Suprapubic skin (tissue), 4 donors: ENCODE measurements at regions not wholly inside any gene's neighbourhood (a gene's known extent, or its start where the extent isn't known, plus 50 kb on each side); places are given as distances from the start of the nearest gene placed in this dataset.

Experiments used
- DNase-seq, 2 donors: peaks; one replicate each; pipeline ENCODE4 v3.0.0-alpha.2; 2019; ENCODE audit warnings: low spot score in 2 of 2
- H3K27ac ChIP-seq: fragments of 200-600 bp; sonication (generic); one replicate; pipeline ENCODE4 v1.5.1; 2019
- H3K27me3 ChIP-seq: fragments of 200-600 bp; sonication (generic); one replicate; pipeline ENCODE4 v1.5.1; 2019
- H3K36me3 ChIP-seq: fragments of 200-600 bp; sonication (generic); one replicate; pipeline ENCODE4 v1.5.1; 2019
- H3K4me1 ChIP-seq: fragments of 200-600 bp; sonication (generic); one replicate; pipeline ENCODE4 v1.5.1; 2019
- H3K4me3 ChIP-seq: fragments of 200-600 bp; sonication (generic); one replicate; pipeline ENCODE4 v1.5.1; 2019; ENCODE audit warnings: mild to moderate bottlenecking
- H3K9me3 ChIP-seq: fragments of 200-600 bp; sonication (generic); one replicate; pipeline ENCODE4 v1.5.1; 2019
- EP300 ChIP-seq: sonication (generic); formaldehyde crosslinking; IDR thresholded peaks from one replicate; pipeline ENCODE4 v1.6.1; 2017; ENCODE audit warnings: antibody characterized with exemption
- POLR2A ChIP-seq, 2 donors: fragments of 450-650 bp; IDR thresholded peaks; one replicate each; pipeline ENCODE4 v1.6.1; 2017; ENCODE audit warnings: antibody characterized with exemption in 2 of 2, mild to moderate bottlenecking in 2 of 2, moderate library complexity in 2 of 2
- POLR2AphosphoS5 ChIP-seq, 3 donors: sonication (generic); formaldehyde crosslinking; IDR thresholded peaks; one replicate each; pipeline ENCODE4 v1.6.1; 2017; ENCODE audit warnings: antibody characterized with exemption in 3 of 3
- WGBS: methylation state at CpG from one replicate; pipeline ENCODE4 v1.1.5; 2018; 5-methylcytosine and 5-hydroxymethylcytosine counted together
- TF ChIP-seq, protein P1 (sequence below), 2 donors: fragments of 200-600 bp in 1 of 2; fragments of 450-650 bp in 1 of 2; sonication (generic) in 1 of 2; IDR thresholded peaks; one replicate each; pipeline ENCODE4 v1.5.1; 2016 to 2019; ENCODE audit warnings: antibody characterized with exemption in 2 of 2, mild to moderate bottlenecking in 1 of 2, moderate library complexity in 1 of 2

DNA sequence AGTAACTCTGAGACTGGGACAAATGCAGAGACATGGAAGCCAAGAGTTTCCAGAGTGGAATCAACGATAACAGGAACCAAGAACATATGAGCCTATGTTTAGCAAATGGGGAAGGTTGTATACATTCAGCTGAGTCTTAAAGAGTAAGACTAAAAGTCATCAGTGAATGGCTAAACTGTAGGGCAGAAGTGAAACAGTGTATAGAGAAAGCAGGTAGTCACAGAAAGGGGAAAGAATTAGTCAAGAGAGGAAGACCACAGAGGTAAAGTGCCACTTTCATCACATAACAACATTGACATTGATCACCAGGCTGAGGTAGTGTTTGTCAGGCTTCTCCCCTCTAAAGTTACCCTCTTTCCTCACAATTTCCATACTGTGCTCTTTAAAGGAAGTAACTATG is 306.5 kb upstream of the SPTLC3 start:
- Histone ChIP-seq H3K27ac (no peak overlapping the region), H3K36me3 (no peaks in the 10 kb centered on the region), H3K27me3 (no peaks in the 10 kb centered on the region), H3K9me3 (no peaks in the 10 kb centered on the region), H3K4me3 (no peak overlapping the region), H3K4me1 (no peaks in the 10 kb centered on the region)
- 74% methylated on average over 1 of the region's 1 CpG for WGBS
- TF ChIP-seq POLR2AphosphoS5 (IDR thresholded peaks at IDR 0.05) (no peak), EP300 (no peak), POLR2A (IDR thresholded peaks at IDR 0.05) (no peak)
- TF ChIP-seq, protein P1, sequence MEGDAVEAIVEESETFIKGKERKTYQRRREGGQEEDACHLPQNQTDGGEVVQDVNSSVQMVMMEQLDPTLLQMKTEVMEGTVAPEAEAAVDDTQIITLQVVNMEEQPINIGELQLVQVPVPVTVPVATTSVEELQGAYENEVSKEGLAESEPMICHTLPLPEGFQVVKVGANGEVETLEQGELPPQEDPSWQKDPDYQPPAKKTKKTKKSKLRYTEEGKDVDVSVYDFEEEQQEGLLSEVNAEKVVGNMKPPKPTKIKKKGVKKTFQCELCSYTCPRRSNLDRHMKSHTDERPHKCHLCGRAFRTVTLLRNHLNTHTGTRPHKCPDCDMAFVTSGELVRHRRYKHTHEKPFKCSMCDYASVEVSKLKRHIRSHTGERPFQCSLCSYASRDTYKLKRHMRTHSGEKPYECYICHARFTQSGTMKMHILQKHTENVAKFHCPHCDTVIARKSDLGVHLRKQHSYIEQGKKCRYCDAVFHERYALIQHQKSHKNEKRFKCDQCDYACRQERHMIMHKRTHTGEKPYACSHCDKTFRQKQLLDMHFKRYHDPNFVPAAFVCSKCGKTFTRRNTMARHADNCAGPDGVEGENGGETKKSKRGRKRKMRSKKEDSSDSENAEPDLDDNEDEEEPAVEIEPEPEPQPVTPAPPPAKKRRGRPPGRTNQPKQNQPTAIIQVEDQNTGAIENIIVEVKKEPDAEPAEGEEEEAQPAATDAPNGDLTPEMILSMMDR (IDR thresholded peaks at IDR 0.05): no peak
- no peak for DNase-seq

DNA sequence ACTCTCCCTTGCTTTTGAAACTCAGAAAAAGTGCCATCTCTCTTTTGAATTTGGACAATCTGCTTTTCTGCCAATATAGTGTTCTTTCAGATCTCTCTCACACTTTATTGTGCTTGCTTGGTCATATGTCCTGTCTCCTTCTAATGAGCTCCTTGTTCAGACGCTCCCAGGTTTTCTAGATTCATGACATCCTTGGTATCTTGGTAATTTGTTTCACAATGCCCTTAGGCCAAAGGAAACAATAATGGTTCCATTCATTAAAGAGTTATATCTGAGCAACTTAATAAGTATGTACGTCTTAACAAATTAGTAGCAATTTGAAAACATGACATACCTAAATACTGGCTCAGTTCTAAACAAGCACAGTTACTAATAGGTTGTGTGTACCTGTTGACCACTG is 293.4 kb upstream of the SPTLC3 start:
- WGBS: 42% methylated on average over 2 of the region's 2 CpGs
- no peaks in the 10 kb centered on the region for H3K27me3 ChIP-seq
- no peak overlapping the region for H3K4me3 ChIP-seq
- no peak overlapping the region for H3K27ac ChIP-seq
- H3K4me1 ChIP-seq: no peaks in the 10 kb centered on the region
- no peak for DNase-seq
- H3K36me3 ChIP-seq: no peaks in the 10 kb centered on the region
- no peaks in the 10 kb centered on the region for H3K9me3 ChIP-seq
- no peak for TF ChIP-seq POLR2A (IDR thresholded peaks at IDR 0.05)
- TF ChIP-seq EP300: no peak
- TF ChIP-seq POLR2AphosphoS5 (IDR thresholded peaks at IDR 0.05): no peak
- TF ChIP-seq, protein P1 (IDR thresholded peaks at IDR 0.05): no peak

DNA sequence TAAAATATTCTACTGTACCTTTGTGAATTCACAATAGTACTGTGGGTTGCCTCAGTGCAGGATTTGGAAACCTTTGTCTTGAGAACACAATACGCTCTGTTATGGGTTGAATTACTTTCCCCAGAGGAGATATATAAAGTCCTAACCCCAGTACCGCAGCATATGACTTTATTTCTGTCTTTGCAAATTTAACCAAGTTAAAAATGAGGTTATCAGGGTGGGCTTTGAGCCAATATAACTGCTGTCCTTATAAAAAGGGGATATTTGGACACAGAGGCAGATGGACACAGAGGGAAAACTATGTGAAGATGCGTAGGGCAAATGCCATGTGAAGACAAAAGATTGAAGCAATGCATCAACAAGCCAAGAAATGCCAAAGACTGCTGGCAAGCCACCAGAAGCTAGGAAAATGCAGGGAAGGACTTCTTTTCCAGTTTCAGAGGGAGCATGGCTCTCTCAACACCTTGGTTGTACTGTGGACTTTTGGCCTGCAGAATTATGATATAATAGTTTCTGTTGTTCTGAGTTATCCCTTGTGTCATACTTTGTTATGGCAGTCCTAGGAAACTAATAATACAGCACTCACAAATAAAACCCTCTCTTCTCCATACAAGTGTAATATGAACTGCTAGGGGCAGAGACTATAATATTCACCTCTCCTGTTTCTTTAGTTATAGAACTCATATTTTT is 292.6 kb upstream of the SPTLC3 start:
- DNase-seq: no peak
- H3K27me3 ChIP-seq: no peaks in the 10 kb centered on the region
- H3K9me3 ChIP-seq: no peaks in the 10 kb centered on the region
- no peaks in the 10 kb centered on the region for H3K36me3 ChIP-seq
- H3K4me3 ChIP-seq: no peak overlapping the region
- no peak overlapping the region for H3K27ac ChIP-seq
- WGBS: 83% methylated on average over 3 of the region's 3 CpGs
- no peak for TF ChIP-seq EP300
- TF ChIP-seq, protein P1 (IDR thresholded peaks at IDR 0.05): no peak
- H3K4me1 ChIP-seq: no peaks in the 10 kb centered on the region

DNA sequence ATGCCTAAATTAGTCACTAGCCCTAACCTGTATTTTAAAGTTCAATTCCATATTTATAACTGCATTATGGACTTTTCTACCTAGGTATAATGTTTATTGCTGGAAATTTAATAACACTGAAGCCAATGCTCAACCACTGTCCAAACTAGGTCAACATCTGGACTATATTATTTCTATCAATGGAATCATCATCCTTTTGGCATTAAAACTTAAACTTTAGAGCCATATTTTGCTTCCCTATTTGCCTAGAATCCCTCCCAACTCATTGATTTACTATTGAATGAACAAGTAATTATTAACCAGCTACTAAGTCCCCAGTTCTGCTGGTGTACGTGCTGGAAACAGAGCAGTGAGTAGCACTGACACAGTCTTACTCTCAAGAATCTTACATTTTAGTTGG is 291.7 kb upstream of the SPTLC3 start:
- 84% methylated on average over 1 of the region's 1 CpG for WGBS
- H3K4me1 ChIP-seq: no peaks in the 10 kb centered on the region
- TF ChIP-seq POLR2A (IDR thresholded peaks at IDR 0.05): no peak
- no peak for TF ChIP-seq POLR2AphosphoS5 (IDR thresholded peaks at IDR 0.05)
- TF ChIP-seq EP300: no peak
- TF ChIP-seq, protein P1 (IDR thresholded peaks at IDR 0.05): no peak
- H3K9me3 ChIP-seq: no peaks in the 10 kb centered on the region
- no peak overlapping the region for H3K27ac ChIP-seq
- DNase-seq: no peak
- no peaks in the 10 kb centered on the region for H3K27me3 ChIP-seq
- no peaks in the 10 kb centered on the region for H3K36me3 ChIP-seq
- H3K4me3 ChIP-seq: no peak overlapping the region

DNA sequence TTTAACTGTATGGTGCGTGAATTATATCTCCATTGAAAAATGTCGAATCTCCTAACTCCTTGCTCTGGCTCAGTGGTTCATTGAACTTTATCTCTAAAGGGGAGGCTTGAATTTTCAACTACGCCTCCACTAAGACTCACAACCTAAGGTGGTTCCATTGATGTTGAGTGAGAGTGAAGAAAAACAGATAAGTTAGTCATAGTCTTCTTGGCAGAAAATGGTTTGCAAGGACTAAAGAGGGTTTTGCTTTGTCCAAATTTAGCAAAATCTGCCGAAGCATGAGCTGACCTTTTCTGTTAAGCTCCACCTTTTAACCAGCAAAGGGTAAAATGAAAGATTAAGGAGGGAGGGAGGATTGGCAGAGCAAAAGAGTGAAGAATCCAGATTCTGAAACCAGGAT is 290.2 kb upstream of the SPTLC3 start:
- no peak for DNase-seq
- WGBS: 54% methylated on average over 4 of the region's 4 CpGs
- no peaks in the 10 kb centered on the region for H3K27me3 ChIP-seq
- no peaks in the 10 kb centered on the region for H3K9me3 ChIP-seq
- H3K36me3 ChIP-seq: no peaks in the 10 kb centered on the region
- H3K4me1 ChIP-seq: no peaks in the 10 kb centered on the region
- H3K4me3 ChIP-seq: no peak overlapping the region
- no peak overlapping the region for H3K27ac ChIP-seq
- TF ChIP-seq, protein P1 (IDR thresholded peaks at IDR 0.05): no peak
- no peak for TF ChIP-seq POLR2AphosphoS5 (IDR thresholded peaks at IDR 0.05)
- no peak for TF ChIP-seq POLR2A (IDR thresholded peaks at IDR 0.05)
- no peak for TF ChIP-seq EP300
